Type B pancreatic cell (in vitro differentiated cells): ENCODE measurements at regions not wholly inside any gene's neighbourhood (a gene's known extent, or its start where the extent isn't known, plus 50 kb on each side); places are given as distances from the start of the nearest gene placed in this dataset.
"Not testable (repeated sequence)": the region's sequence is repeated elsewhere in the genome, so short reads cannot be mapped to it uniquely, and the experiment has no call there.

Source experiments
- DNase-seq: peaks from one replicate; pipeline ENCODE4 v3.0.0; 2021; ENCODE audit warnings: mixed read lengths; ENCODE audit not compliant: unreplicated experiment; ENCODE audit errors: extremely low spot score
- H3K27ac Mint-ChIP-seq: 2 replicates; pipeline ENCODE4 v1.8.0; 2021; ENCODE audit warnings: mild to moderate bottlenecking, mixed read lengths
- H3K27me3 Mint-ChIP-seq: 2 replicates; pipeline ENCODE4 v1.8.0; 2021; ENCODE audit warnings: mixed read lengths
- H3K36me3 Mint-ChIP-seq: 2 replicates; pipeline ENCODE4 v1.8.0; 2021; ENCODE audit warnings: mixed read lengths
- H3K4me1 Mint-ChIP-seq: one replicate; pipeline ENCODE4 v1.8.0; 2021; ENCODE audit warnings: mixed read lengths; ENCODE audit not compliant: unreplicated experiment
- H3K4me3 Mint-ChIP-seq: 2 replicates; pipeline ENCODE4 v1.8.0; 2021; ENCODE audit warnings: mild to moderate bottlenecking, mixed read lengths
- H3K9me3 Mint-ChIP-seq: 2 replicates; pipeline ENCODE4 v1.8.0; 2021; ENCODE audit warnings: mixed read lengths
- CTCF ChIP-seq: fragments of 200-600 bp; sonication (generic); conservative IDR thresholded peaks from 2 replicates; pipeline ENCODE4 v1.5.0; 2021; ENCODE audit warnings: antibody characterized with exemption, mild to moderate bottlenecking

GRCh38 chr7:115558161-115558560, 472.4 kb downstream of the TFEC start:
- no peaks in the 10 kb centered on the region for H3K36me3 Mint-ChIP-seq
- H3K27me3 Mint-ChIP-seq, result no peaks in the 10 kb centered on the region
- DNase-seq, result no peak
- no peak for TF ChIP-seq CTCF
- H3K4me1 Mint-ChIP-seq, result no peaks in the 10 kb centered on the region
- H3K27ac Mint-ChIP-seq, result no peak overlapping the region
- H3K4me3 Mint-ChIP-seq, result no peak overlapping the region
- H3K9me3 Mint-ChIP-seq, result no peaks in the 10 kb centered on the region

GRCh38 chr7:115557296-115557695, 473.3 kb downstream of the TFEC start:
- not testable (repeated sequence) for H3K4me3 Mint-ChIP-seq, H3K27ac Mint-ChIP-seq, DNase-seq, H3K4me1 Mint-ChIP-seq, H3K9me3 Mint-ChIP-seq, H3K36me3 Mint-ChIP-seq, H3K27me3 Mint-ChIP-seq

- no peaks in the 10 kb centered on the region for H3K36me3 Mint-ChIP-seq
- H3K4me1 Mint-ChIP-seq, result no peaks in the 10 kb centered on the region
- peaks cover 5% of the 10 kb centered on the region for H3K27me3 Mint-ChIP-seq
- no peak overlapping the region for H3K4me3 Mint-ChIP-seq
- DNase-seq, result no peak
- H3K9me3 Mint-ChIP-seq, result no peaks in the 10 kb centered on the region
- no peak for TF ChIP-seq CTCF
- no peak overlapping the region for H3K27ac Mint-ChIP-seq
Measured at GRCh38 chr7:115552766-115553165, 477.8 kb downstream of the TFEC start.

- no peak for TF ChIP-seq CTCF
- H3K27me3 Mint-ChIP-seq, result peaks cover 5% of the 10 kb centered on the region
- H3K4me3 Mint-ChIP-seq, result no peak overlapping the region
- no peak for DNase-seq
- H3K27ac Mint-ChIP-seq, result no peak overlapping the region
- H3K9me3 Mint-ChIP-seq, result no peaks in the 10 kb centered on the region
- H3K4me1 Mint-ChIP-seq, result no peaks in the 10 kb centered on the region
- no peaks in the 10 kb centered on the region for H3K36me3 Mint-ChIP-seq
Measured at GRCh38 chr7:115549910-115550309, 480.7 kb downstream of the TFEC start.

- Mint-ChIP-seq H3K27ac (no peak overlapping the region), H3K9me3 (no peaks in the 10 kb centered on the region), H3K36me3 (no peaks in the 10 kb centered on the region), H3K27me3 (peaks cover 5% of the 10 kb centered on the region), H3K4me1 (no peaks in the 10 kb centered on the region), H3K4me3 (no peak overlapping the region)
- no peak for TF ChIP-seq CTCF
- no peak for DNase-seq
Measured at GRCh38 chr7:115548756-115549155, 481.8 kb downstream of the TFEC start.

GRCh38 chr7:115546790-115547189, 483.8 kb downstream of the TFEC start:
- no peak for DNase-seq
- Mint-ChIP-seq H3K27me3 (peaks cover 5% of the 10 kb centered on the region), H3K9me3 (no peaks in the 10 kb centered on the region), H3K4me3 (no peak overlapping the region), H3K36me3 (no peaks in the 10 kb centered on the region), H3K27ac (no peak overlapping the region), H3K4me1 (no peaks in the 10 kb centered on the region)
- TF ChIP-seq CTCF, result no peak
